GM21447 (cell line): ENCODE measurements at regions not wholly inside any gene's neighbourhood (a gene's known extent, or its start where the extent isn't known, plus 50 kb on each side); places are given as distances from the start of the nearest gene placed in this dataset.
"Not testable (repeated sequence)": the region's sequence is repeated elsewhere in the genome, so short reads cannot be mapped to it uniquely, and the experiment has no call there.

Experiments used
- ATAC-seq: cut with Tn5 transposase; IDR thresholded peaks from one replicate; pipeline ENCODE4 v1.9.1; 2021; ENCODE audit not compliant: unreplicated experiment

GRCh38 chr3:15983232-15983631 lies 185.5 kb upstream of the ANKRD28 start:
- no peak for ATAC-seq

DNA sequence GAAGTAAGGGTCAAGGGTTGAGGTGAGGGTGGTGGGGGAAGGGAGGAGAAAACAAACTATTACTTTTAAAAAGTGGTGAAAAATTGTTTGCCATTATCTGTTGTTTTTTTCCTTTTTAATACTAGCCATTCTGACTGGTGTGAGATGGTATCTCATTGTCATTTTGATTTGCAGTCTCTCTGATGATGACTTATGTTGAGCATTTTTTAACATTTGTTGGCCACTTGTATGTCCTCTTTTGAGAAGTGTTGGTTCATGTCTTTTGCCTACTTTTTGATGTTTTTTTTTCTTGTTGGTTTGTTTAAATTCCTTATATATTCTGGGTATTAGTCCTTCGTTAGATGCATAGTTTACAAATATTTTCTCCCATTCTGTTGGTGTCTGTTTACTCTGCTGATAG lies 185.9 kb upstream of the ANKRD28 start:
- no peak for ATAC-seq

- ATAC-seq, result no peak
Measured at GRCh38 chr3:15989419-15989818, 185.1 kb upstream of the GALNT15 start.

GRCh38 chr3:15993660-15994059 lies 180.8 kb upstream of the GALNT15 start:
- ATAC-seq, result not testable (repeated sequence)

DNA sequence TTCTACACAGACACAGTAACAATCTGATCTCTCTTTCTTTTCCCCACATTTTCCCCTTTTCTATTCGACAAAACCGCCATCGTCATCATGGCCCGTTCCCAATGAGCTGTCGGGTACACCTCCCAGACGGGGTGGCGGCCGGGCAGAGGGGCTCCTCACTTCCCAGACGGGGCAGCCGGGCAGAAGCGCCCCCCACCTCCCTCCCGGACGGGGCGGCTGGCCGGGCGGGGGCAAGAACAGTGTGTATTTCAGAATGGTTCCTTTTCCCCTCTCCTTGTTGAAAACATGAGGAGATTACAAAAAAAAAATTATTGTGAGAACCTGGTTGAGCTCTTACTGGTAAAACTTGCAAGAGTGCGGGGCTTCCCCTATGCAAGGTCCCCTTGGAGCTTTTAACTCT lies 178.0 kb upstream of the GALNT15 start:
- not testable (repeated sequence) for ATAC-seq

DNA sequence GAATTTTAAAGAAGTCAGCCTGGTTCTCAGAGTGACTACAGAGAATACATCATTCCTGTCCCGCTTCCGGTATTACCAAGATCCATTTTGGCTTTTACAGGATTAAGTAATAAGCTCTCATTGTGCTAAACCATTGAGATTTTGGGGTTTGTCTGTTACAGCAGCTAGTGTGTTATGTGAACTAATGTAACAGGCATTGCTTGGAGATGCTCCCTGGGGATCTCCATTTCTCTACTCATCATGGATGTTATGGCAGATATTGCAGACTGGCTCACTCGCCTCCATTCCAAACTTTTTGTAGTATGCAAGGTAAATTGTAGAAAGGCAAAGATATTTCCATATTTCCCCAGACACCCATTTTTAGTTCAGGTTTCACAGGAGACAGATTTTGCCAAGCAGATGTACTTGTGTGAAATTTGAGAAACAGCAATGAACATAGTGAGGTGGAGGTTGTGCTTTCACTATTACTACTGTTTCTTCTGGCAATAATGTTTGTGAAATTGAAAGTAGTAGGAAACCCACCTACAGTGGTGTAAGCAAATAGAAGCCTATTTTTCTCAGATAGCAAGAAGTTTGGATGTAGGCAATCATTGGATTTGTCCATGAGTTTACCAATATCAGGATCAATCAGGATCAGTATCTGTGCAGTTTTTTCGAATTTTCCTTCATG lies 177.1 kb upstream of the GALNT15 start:
- peak; percentile 83 for ATAC-seq

GRCh38 chr3:15998911-15999310 lies 175.6 kb upstream of the GALNT15 start:
- no peak for ATAC-seq

- ATAC-seq, result no peak
Measured at GRCh38 chr3:16004812-16005211, 169.7 kb upstream of the GALNT15 start.

- no peak for ATAC-seq
Measured at GRCh38 chr3:16011376-16011775, 163.1 kb upstream of the GALNT15 start.

DNA sequence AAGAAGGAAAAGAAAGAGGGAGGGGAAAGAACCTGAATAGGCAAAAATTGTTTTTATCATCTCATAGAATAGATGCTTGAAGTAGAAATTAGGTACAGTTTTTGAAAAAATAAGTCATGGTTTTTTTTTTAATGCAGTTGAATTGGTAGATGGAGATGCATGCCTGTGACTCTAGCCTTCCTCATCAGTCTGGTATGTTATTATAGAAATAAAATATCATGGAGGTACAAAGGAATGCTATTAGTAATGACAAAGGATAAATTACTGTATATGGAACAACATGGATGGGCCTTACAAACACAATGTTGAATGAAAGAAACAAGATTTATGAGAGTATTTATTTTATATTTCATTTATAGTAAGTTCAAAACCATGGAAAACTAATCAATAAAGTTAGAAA lies 162.4 kb upstream of the GALNT15 start:
- ATAC-seq, result no peak

DNA sequence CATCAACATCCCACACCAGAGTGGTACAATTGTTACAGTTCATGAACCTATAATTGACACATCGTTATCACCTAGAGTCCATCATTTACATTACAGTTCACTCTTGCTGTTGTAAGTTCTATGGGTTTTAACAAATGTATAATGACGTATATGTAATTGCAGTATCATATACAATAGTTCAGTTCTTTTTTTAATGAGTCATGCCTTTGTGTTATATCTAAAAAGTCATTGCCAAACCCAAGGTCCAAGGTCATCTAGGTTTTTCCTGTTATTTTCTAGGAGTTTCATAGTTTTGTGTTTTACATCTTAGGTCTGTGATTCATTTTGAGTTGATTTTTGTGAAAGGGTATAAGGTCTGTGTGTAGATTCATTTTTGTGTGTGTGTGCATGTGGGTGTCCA lies 160.9 kb upstream of the GALNT15 start:
- no peak for ATAC-seq

DNA sequence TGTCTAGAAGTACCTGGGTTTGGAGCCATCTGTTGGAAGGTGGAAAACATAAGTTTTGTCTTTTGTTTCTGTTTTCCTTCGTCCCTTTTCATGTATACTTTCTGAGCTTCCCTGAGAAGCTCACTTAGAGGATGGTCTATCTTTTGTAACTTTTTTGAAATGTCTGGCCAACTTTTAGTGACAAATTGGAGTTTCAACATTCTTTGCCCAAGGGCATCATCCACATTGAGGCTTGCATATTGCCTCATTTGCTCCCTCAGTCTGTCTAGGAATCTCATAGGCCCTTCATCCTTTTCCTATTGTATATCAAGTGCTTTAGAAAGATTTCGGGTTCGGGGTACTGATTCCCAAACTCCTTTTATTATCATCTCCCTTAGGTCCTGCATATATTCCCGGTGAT lies 152.7 kb upstream of the GALNT15 start:
- not testable (repeated sequence) for ATAC-seq

DNA sequence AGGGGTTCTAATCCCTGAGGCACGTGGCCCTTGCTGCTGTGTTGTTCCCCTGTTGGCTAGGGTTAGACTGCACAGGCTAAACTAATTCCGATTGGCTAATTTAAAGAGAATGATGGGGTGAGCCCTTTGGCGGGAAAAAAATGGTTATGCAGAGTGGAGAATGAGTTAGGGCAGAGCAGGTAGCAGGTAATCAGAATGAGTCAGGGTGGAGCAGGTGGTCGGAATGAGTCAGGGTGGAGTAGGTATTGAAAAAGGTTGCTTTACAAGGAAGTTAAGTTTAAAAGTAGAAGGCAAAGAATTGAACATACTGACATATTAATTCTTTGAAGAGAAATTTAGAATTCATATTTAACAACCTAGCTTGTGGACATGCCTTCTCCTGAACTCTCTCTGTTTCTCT lies 150.6 kb upstream of the GALNT15 start:
- ATAC-seq, result not testable (repeated sequence)

- no peak for ATAC-seq
Measured at GRCh38 chr3:16024548-16024947, 149.9 kb upstream of the GALNT15 start.

DNA sequence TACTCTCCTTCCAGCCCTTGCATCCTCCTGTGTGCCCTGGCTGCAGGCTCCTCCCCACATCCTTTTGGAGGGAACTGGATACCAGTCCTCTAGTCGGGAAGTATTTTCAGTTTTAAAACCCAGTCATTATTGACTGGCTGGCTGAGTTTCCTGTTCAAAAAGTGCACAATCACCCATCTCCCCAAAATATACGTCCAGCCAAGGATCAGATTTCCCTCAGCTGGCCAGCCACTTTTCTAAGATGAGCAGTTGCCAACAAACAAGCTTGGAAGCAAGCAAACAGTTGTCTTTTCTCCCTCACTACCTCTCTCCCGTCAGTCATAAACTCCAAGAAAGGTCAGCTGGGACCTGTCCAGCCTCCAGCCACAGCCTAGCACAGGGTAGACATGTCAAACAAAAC lies 147.7 kb upstream of the GALNT15 start:
- ATAC-seq, result no peak

GRCh38 chr3:16028604-16029003 lies 145.9 kb upstream of the GALNT15 start:
- no peak for ATAC-seq

DNA sequence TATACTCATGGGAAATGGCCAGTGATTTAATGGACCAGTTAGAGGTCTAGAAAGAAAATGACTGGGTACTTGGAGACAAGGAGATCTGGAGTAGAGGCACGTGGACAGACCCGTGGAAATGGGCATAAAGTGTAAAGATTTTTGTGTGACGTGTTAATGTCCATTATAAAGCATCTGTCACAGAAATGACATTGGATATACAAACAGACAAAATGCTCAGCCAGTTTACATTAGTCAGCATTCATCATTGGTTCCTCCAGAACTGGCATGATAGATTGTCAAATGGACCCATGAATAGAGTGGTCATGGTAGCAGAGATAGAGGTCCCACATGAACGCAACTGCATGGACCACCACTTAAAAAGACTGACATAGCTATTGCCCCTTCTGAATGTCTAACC lies 144.1 kb upstream of the GALNT15 start:
- no peak for ATAC-seq

- no peak for ATAC-seq
Measured at GRCh38 chr3:16031434-16031833, 143.0 kb upstream of the GALNT15 start.

DNA sequence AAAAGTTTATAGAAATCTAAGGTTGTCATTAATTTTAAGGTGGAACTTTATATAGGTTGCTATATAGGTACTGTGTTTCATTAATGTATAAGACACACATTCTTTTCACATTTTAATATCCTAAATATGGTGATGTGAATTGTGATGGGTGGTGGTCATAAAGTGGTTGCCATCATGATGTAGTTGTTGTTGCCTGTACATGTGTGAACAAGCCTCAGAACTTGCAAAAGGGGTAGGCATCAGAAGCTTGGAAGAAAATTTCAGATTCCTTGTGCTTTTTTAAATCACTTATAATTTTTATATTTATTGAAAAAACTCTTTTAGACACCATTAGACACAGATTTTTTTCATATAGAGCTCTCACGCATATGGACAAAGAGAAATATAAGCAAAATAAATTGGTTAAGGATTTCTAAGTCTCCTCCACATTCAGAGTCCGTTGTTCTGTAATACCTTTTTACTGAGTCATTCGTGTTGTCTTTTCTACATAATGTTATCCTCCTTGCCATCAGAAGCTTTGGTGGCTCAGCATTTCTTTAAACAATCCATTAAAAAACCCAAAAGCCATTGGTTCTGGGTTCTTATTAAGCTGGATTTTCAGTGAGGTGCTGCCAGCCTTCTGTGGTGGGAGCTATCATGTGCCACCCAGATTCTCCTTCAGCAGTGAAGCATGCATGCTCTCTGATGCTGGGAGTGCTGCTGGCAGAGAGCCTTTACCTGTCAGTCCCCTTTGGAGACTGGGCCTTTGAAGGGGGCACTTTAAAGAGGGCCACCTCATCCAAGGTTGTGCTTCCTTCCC lies 140.4 kb upstream of the GALNT15 start:
- no peak for ATAC-seq

- ATAC-seq, result no peak
Measured at GRCh38 chr3:16040991-16041390, 133.5 kb upstream of the GALNT15 start.

GRCh38 chr3:16048435-16049318 lies 125.8 kb upstream of the GALNT15 start:
- peak; percentile 91 for ATAC-seq
